Neural cell (in vitro differentiated cells): ENCODE measurements at regions not wholly inside any gene's neighbourhood (a gene's known extent, or its start where the extent isn't known, plus 50 kb on each side); places are given as distances from the start of the nearest gene placed in this dataset.

ENCODE experiments used
- H2AFZ ChIP-seq: fragments of 200-600, 300-800 bp; sonication (generic), shearing (Covaris generic); 2 replicates; pipeline ENCODE4 v1.6.0; 2014; ENCODE audit warnings: low read depth, mild to moderate bottlenecking, antibody characterized with exemption, low read length, moderate library complexity
- H3F3A ChIP-seq: fragments of 200-600 bp; shearing (Covaris generic); 2 replicates; pipeline ENCODE4 v1.6.1; 2016; ENCODE audit warnings: mild to moderate bottlenecking, moderate library complexity, mixed read lengths, antibody characterized with exemption, low read length; ENCODE audit not compliant: insufficient read depth, poor library complexity, severe bottlenecking
- H3K27ac ChIP-seq: fragments of 200-600, 300-800 bp; sonication (generic), shearing (Covaris generic); 2 replicates; pipeline ENCODE4 v1.5.1; 2014; ENCODE audit warnings: mild to moderate bottlenecking, low read length, moderate library complexity
- H3K27me3 ChIP-seq: fragments of 300-800, 200-600 bp; sonication (generic), shearing (Covaris generic); 2 replicates; pipeline ENCODE4 v1.6.0; 2014; ENCODE audit warnings: mild to moderate bottlenecking, low read depth, low read length, moderate library complexity; ENCODE audit not compliant: insufficient read depth
- H3K36me3 ChIP-seq: fragments of 300-800, 200-600 bp; sonication (generic), shearing (Covaris generic); 2 replicates; pipeline ENCODE4 v1.5.1; 2014; ENCODE audit warnings: mild to moderate bottlenecking, antibody characterized with exemption, low read length, moderate library complexity; ENCODE audit not compliant: insufficient read depth
- H3K4me2 ChIP-seq: fragments of 300-800, 200-600 bp; sonication (generic), shearing (Covaris generic); 2 replicates; pipeline ENCODE4 v1.6.0; 2014; ENCODE audit warnings: mild to moderate bottlenecking, low read length
- H3K4me3 ChIP-seq: fragments of 300-800, 200-600 bp; sonication (generic), shearing (Covaris generic); 2 replicates; pipeline ENCODE4 v1.5.1; 2014; ENCODE audit warnings: mild to moderate bottlenecking, low read length, moderate library complexity
- H3K79me2 ChIP-seq: fragments of 200-600 bp; shearing (Covaris generic); replicated peaks from 2 replicates; pipeline ENCODE4 v1.6.0; 2014; ENCODE audit warnings: mild to moderate bottlenecking, low read length, moderate library complexity; ENCODE audit not compliant: insufficient read depth
- H3K9ac ChIP-seq: fragments of 300-800, 200-600 bp; sonication (generic), shearing (Covaris generic); 2 replicates; pipeline ENCODE4 v1.6.1; 2016; ENCODE audit warnings: mild to moderate bottlenecking, low read length, mixed read lengths
- H3K9me2 ChIP-seq: fragments of 200-600 bp; shearing (Covaris generic); 2 replicates; pipeline ENCODE4 v1.6.1; 2016; ENCODE audit warnings: mild to moderate bottlenecking, low read length, mixed read lengths; ENCODE audit not compliant: insufficient read depth
- H3K9me3 ChIP-seq: fragments of 200-600, 300-800 bp; sonication (generic), shearing (Covaris generic); 2 replicates; pipeline ENCODE4 v1.6.1; 2016; ENCODE audit warnings: mild to moderate bottlenecking, mixed run types, low read length, moderate library complexity, mixed read lengths
- H4K20me1 ChIP-seq: fragments of 200-600 bp; shearing (Covaris generic); 2 replicates; pipeline ENCODE4 v1.6.1; 2016; ENCODE audit warnings: mild to moderate bottlenecking, mixed run types; ENCODE audit not compliant: insufficient read depth
- EP300 ChIP-seq: fragments of 450-650 bp; conservative IDR thresholded peaks from 2 replicates; pipeline ENCODE4 v1.6.1; 2014; ENCODE audit warnings: antibody characterized with exemption, mild to moderate bottlenecking, moderate library complexity; ENCODE audit not compliant: poor library complexity, severe bottlenecking
- EZH2 ChIP-seq: fragments of 200-600, 300-800 bp; shearing (Covaris generic), sonication (generic); IDR thresholded peaks from 2 replicates; pipeline ENCODE4 v1.6.1; 2014; ENCODE audit warnings: antibody characterized with exemption, low read length, borderline replicate concordance, mild to moderate bottlenecking; ENCODE audit not compliant: insufficient read depth, poor library complexity, severe bottlenecking
- MXI1 ChIP-seq: fragments of 450-650 bp; conservative IDR thresholded peaks from 2 replicates; pipeline ENCODE4 v1.6.1; 2014; ENCODE audit warnings: antibody characterized with exemption, mild to moderate bottlenecking; ENCODE audit not compliant: poor library complexity, severe bottlenecking
- POLR2AphosphoS5 ChIP-seq: IDR thresholded peaks from 2 replicates; pipeline ENCODE4 v1.6.1; 2012
- RAD21 ChIP-seq: fragments of 450-650 bp; conservative IDR thresholded peaks from 2 replicates; pipeline ENCODE4 v1.6.1; 2014; ENCODE audit warnings: antibody characterized with exemption, mild to moderate bottlenecking, moderate library complexity
- SMC3 ChIP-seq: fragments of 450-650 bp; conservative IDR thresholded peaks from 2 replicates; pipeline ENCODE4 v1.6.1; 2014; ENCODE audit warnings: antibody characterized with exemption, mild to moderate bottlenecking, moderate library complexity; ENCODE audit not compliant: poor library complexity
- TAF1 ChIP-seq: IDR thresholded peaks from 2 replicates; pipeline ENCODE4 v1.6.1; 2012; ENCODE audit warnings: low read depth
- TF ChIP-seq, protein P1 (sequence below): IDR thresholded peaks from 2 replicates; pipeline ENCODE4 v1.6.1; 2012; ENCODE audit warnings: borderline replicate concordance
- TF ChIP-seq, protein P2 (sequence below): fragments of 450-650 bp; IDR thresholded peaks from 2 replicates; pipeline ENCODE4 v1.5.1; 2014; ENCODE audit warnings: antibody characterized with exemption, mild to moderate bottlenecking, moderate library complexity; ENCODE audit not compliant: poor library complexity, severe bottlenecking

DNA sequence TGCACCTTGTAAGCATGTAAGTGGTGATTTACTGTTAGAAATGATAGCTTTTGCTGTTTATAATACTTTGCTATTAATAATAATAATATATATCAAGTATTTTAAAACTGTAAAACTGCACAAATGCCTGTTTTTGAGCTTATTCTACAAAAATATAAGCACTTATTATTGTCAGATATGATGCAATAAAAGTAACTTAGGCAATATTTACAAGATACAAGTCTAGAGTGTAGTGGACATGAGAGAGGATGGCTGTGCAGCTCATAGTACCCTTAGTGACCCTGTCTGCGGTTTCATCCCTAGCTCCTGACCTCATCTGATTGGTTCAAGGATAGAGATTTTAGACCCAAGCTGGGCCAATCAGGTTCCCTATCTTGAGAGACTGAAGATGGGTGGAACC, 178.4 kb downstream of the MTX2 start (continued):
- TF ChIP-seq EP300 (no peak), TAF1 (no peak), POLR2AphosphoS5 (no peak), EZH2 (no peak)

DNA sequence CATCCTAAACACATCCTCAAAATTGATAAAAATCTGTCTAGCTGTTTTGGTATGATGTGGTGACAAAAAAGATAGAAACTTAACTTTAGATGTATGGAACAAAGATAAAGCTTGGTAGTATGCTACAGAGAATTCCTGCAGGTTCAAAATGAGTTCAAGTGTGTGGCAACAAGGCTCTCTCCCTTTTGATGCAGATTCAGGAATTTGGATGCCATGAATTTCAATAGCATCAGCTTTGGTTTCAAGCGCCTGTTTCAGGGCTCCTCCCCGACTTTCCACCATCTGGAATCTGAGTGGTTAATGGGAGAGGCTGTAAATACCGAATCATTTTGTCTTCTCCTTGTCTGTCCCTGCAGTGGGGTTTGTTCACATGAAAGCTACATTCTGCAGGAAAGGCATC, 180.6 kb downstream of the MTX2 start:
- Histone ChIP-seq H3K4me2 (no peak overlapping the region), H4K20me1 (no peaks in the 10 kb centered on the region), H3K4me3 (no peak overlapping the region), H3K27ac (no peak overlapping the region), H3K9me2 (no peaks in the 10 kb centered on the region), H3K27me3 (no peaks in the 10 kb centered on the region), H3K9me3 (no peaks in the 10 kb centered on the region), H3K79me2 (no peaks in the 10 kb centered on the region), H3K9ac (no peak overlapping the region), H3K36me3 (no peaks in the 10 kb centered on the region), H3F3A (no peaks in the 10 kb centered on the region), H2AFZ (no peak overlapping the region)
- TF ChIP-seq RAD21 (no peak), MXI1 (no peak), TAF1 (no peak), EP300 (no peak), SMC3 (no peak), POLR2AphosphoS5 (no peak), EZH2 (no peak)
- TF ChIP-seq, protein P1, sequence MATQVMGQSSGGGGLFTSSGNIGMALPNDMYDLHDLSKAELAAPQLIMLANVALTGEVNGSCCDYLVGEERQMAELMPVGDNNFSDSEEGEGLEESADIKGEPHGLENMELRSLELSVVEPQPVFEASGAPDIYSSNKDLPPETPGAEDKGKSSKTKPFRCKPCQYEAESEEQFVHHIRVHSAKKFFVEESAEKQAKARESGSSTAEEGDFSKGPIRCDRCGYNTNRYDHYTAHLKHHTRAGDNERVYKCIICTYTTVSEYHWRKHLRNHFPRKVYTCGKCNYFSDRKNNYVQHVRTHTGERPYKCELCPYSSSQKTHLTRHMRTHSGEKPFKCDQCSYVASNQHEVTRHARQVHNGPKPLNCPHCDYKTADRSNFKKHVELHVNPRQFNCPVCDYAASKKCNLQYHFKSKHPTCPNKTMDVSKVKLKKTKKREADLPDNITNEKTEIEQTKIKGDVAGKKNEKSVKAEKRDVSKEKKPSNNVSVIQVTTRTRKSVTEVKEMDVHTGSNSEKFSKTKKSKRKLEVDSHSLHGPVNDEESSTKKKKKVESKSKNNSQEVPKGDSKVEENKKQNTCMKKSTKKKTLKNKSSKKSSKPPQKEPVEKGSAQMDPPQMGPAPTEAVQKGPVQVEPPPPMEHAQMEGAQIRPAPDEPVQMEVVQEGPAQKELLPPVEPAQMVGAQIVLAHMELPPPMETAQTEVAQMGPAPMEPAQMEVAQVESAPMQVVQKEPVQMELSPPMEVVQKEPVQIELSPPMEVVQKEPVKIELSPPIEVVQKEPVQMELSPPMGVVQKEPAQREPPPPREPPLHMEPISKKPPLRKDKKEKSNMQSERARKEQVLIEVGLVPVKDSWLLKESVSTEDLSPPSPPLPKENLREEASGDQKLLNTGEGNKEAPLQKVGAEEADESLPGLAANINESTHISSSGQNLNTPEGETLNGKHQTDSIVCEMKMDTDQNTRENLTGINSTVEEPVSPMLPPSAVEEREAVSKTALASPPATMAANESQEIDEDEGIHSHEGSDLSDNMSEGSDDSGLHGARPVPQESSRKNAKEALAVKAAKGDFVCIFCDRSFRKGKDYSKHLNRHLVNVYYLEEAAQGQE: no peak
- TF ChIP-seq, protein P2, sequence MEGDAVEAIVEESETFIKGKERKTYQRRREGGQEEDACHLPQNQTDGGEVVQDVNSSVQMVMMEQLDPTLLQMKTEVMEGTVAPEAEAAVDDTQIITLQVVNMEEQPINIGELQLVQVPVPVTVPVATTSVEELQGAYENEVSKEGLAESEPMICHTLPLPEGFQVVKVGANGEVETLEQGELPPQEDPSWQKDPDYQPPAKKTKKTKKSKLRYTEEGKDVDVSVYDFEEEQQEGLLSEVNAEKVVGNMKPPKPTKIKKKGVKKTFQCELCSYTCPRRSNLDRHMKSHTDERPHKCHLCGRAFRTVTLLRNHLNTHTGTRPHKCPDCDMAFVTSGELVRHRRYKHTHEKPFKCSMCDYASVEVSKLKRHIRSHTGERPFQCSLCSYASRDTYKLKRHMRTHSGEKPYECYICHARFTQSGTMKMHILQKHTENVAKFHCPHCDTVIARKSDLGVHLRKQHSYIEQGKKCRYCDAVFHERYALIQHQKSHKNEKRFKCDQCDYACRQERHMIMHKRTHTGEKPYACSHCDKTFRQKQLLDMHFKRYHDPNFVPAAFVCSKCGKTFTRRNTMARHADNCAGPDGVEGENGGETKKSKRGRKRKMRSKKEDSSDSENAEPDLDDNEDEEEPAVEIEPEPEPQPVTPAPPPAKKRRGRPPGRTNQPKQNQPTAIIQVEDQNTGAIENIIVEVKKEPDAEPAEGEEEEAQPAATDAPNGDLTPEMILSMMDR: no peak

DNA sequence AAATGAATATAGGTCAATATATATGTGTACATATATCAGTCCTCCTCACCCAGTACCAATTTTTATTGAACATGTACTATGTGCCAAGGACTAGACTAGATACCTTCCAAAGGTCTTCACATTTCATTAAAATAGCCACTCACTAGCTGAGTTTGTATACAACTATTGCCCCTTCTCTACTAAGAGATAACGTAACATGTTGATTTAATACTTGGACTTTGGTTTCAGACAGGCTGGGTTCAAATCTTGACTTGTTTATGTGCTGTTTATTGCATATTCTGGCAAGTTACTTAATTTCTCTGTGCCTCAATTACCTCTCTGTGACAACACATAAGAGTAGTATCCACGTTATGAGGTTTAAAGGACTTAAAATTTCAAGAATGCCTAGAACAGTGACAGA, 184.5 kb downstream of the MTX2 start:
- Histone ChIP-seq H4K20me1 (no peaks in the 10 kb centered on the region), H3K27me3 (no peaks in the 10 kb centered on the region), H3K79me2 (no peaks in the 10 kb centered on the region), H3K9me2 (no peaks in the 10 kb centered on the region), H3F3A (peaks cover 4% of the 10 kb centered on the region), H3K4me3 (no peak overlapping the region), H3K27ac (no peak overlapping the region), H3K4me2 (no peak overlapping the region), H3K36me3 (no peaks in the 10 kb centered on the region), H3K9ac (no peak overlapping the region), H3K9me3 (no peaks in the 10 kb centered on the region), H2AFZ (no peak overlapping the region)
- TF ChIP-seq EZH2 (no peak), MXI1 (no peak), TAF1 (no peak), EP300 (no peak), RAD21 (no peak), SMC3 (no peak)
- TF ChIP-seq, protein P1: no peak
- TF ChIP-seq, protein P2: no peak
